Gastroesophageal sphincter (tissue), 3 donors: ENCODE measurements at regions not wholly inside any gene's neighbourhood (a gene's known extent, or its start where the extent isn't known, plus 50 kb on each side); places are given as distances from the start of the nearest gene placed in this dataset.

Source experiments
- CTCF ChIP-seq, 4 experiments: fragments of 200-600 bp in 2 of 4; fragments of 450-650 bp in 2 of 4; sonication (generic) in 1 of 4; IDR thresholded peaks; one replicate each; pipeline ENCODE4 v1.5.1; 2017 to 2019; ENCODE audit warnings: antibody characterized with exemption in 4 of 4, mild to moderate bottlenecking in 2 of 4, moderate library complexity in 2 of 4
- EP300 ChIP-seq: sonication (generic); formaldehyde crosslinking; IDR thresholded peaks from one replicate; pipeline ENCODE4 v1.6.1; 2017; ENCODE audit warnings: antibody characterized with exemption, mild to moderate bottlenecking

- TF ChIP-seq EP300, result no peak
- TF ChIP-seq CTCF (IDR thresholded peaks at IDR 0.05), result no peak
Measured at GRCh38 chr13:106859533-106859904, 291.6 kb upstream of the ARGLU1 start.
